ENCODE measurements at regions not wholly inside any gene's neighbourhood (a gene's known extent, or its start where the extent isn't known, plus 50 kb on each side); places are given as distances from the start of the nearest gene placed in this dataset.

DNA sequence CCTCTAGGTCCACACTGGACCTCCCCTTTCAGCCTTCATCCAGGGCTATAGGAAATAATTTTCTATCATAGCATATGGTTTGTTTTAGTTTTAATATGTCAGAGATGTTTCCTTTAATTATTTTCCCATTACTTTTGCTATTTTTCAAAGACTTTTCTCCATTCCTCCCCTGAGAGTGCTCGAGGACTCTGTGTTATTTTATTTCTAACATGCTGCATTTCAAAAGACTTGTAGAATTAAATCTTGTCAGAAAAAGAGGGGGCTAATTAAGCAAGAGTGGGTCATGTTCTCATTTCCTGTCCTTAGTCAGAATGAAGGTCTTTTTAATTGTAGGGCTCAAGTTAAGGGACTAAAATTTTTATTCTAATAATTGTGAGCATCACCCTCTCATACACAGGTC lies 71.6 kb upstream of the CTTNBP2 start:
- TF ChIP-seq EZH2phosphoT487 (IDR thresholded peaks at IDR 0.05; ENCODE audit: low read length) (no peak), EZH2 (optimal IDR thresholded peaks at IDR 0.05; ENCODE audit: low read depth, low read length) (no peak)
- TF ChIP-seq, protein P1, sequence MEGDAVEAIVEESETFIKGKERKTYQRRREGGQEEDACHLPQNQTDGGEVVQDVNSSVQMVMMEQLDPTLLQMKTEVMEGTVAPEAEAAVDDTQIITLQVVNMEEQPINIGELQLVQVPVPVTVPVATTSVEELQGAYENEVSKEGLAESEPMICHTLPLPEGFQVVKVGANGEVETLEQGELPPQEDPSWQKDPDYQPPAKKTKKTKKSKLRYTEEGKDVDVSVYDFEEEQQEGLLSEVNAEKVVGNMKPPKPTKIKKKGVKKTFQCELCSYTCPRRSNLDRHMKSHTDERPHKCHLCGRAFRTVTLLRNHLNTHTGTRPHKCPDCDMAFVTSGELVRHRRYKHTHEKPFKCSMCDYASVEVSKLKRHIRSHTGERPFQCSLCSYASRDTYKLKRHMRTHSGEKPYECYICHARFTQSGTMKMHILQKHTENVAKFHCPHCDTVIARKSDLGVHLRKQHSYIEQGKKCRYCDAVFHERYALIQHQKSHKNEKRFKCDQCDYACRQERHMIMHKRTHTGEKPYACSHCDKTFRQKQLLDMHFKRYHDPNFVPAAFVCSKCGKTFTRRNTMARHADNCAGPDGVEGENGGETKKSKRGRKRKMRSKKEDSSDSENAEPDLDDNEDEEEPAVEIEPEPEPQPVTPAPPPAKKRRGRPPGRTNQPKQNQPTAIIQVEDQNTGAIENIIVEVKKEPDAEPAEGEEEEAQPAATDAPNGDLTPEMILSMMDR (IDR thresholded peaks at IDR 0.05; ENCODE audit: low read length) = no peak

Data from MM.1S (cell line).